ENCODE measurements at regions not wholly inside any gene's neighbourhood (a gene's known extent, or its start where the extent isn't known, plus 50 kb on each side); places are given as distances from the start of the nearest gene placed in this dataset.

DNA sequence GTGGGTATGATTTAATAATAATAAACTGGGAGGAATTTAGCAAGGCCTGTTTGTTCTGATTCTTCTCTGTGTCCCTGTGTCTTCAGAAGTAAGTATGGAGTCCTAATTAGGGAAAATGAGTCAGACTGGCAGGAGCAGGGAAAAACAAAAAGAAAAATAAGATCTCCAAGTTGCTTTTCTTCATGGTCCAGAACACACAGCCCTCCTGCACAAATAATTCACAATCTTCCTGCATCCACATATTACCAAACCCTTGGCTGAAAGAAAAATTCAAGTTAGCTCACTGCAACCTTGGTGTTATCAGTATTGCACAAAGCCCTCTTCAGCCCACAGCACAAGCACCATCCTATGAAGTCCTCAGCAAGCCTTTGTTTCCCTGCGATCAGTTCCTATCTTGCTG lies 142.0 kb upstream of the LAMA2 start:
- H3K27ac Mint-ChIP-seq (ENCODE audit: unreplicated experiment), result no peak overlapping the region
- H3K4me3 Mint-ChIP-seq (ENCODE audit: unreplicated experiment), result no peak overlapping the region
- peaks cover 14% of the 10 kb centered on the region for H3K27me3 Mint-ChIP-seq (ENCODE audit: unreplicated experiment)
- no peaks in the 10 kb centered on the region for H3K36me3 Mint-ChIP-seq (ENCODE audit: unreplicated experiment)
- H3K4me1 Mint-ChIP-seq (ENCODE audit: unreplicated experiment), result no peaks in the 10 kb centered on the region
- no peak for DNase-seq (ENCODE audit: extremely low spot score, unreplicated experiment)
- TF ChIP-seq, protein P1, sequence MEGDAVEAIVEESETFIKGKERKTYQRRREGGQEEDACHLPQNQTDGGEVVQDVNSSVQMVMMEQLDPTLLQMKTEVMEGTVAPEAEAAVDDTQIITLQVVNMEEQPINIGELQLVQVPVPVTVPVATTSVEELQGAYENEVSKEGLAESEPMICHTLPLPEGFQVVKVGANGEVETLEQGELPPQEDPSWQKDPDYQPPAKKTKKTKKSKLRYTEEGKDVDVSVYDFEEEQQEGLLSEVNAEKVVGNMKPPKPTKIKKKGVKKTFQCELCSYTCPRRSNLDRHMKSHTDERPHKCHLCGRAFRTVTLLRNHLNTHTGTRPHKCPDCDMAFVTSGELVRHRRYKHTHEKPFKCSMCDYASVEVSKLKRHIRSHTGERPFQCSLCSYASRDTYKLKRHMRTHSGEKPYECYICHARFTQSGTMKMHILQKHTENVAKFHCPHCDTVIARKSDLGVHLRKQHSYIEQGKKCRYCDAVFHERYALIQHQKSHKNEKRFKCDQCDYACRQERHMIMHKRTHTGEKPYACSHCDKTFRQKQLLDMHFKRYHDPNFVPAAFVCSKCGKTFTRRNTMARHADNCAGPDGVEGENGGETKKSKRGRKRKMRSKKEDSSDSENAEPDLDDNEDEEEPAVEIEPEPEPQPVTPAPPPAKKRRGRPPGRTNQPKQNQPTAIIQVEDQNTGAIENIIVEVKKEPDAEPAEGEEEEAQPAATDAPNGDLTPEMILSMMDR (IDR thresholded peaks at IDR 0.05), result no peak
- H3K9me3 Mint-ChIP-seq (ENCODE audit: unreplicated experiment), result no peaks in the 10 kb centered on the region

DNA sequence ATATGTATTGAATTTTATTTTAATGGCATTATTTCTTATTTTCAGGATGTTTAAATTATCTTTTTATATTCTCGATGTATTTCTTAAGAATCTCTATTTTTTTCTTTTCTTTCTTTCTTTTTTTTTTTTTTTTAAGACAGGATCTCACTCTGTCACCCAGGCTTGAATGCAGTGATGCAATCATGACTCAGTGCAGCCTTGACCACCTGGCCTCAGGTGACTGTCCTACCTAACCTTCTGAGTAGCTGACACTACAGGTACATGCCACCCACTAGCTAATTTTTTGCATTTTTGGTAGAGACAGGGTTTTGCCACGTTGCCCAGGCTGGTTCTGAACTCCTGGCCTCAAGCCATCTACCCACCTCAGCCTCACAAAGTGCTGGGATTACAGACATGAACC lies 143.8 kb upstream of the LAMA2 start:
- H3K4me1 Mint-ChIP-seq (ENCODE audit: unreplicated experiment), result peaks cover 3% of the 10 kb centered on the region
- no peaks in the 10 kb centered on the region for H3K9me3 Mint-ChIP-seq (ENCODE audit: unreplicated experiment)
- no peak for DNase-seq (ENCODE audit: extremely low spot score, unreplicated experiment)
- no peak overlapping the region for H3K4me3 Mint-ChIP-seq (ENCODE audit: unreplicated experiment)
- no peaks in the 10 kb centered on the region for H3K36me3 Mint-ChIP-seq (ENCODE audit: unreplicated experiment)
- TF ChIP-seq, protein P1 (IDR thresholded peaks at IDR 0.05), result no peak
- H3K27me3 Mint-ChIP-seq (ENCODE audit: unreplicated experiment), result peaks cover 23% of the 10 kb centered on the region
- H3K27ac Mint-ChIP-seq (ENCODE audit: unreplicated experiment), result no peak overlapping the region

DNA sequence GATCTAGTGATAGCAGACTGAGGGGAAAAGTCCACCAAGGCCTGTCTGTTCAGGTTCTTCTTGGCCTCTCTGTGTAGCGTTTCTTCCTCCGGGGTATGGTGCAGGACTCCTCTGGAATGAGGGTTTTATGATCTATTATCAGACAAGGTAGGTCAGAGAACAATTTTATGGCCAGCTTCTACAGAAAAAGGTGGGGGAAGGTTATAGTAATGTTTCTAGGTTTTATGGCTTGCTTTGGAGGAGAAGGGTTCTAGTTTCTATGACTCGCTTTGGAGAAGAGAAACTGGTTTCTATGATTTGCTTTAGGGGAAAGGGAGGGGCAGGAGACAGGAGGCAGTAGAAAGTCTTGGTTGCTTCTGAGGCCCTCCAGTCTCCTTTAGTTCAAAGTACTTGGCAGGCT lies 144.8 kb upstream of the LAMA2 start:
- Mint-ChIP-seq H3K9me3 (ENCODE audit: unreplicated experiment) (no peaks in the 10 kb centered on the region), H3K4me1 (ENCODE audit: unreplicated experiment) (peaks cover 3% of the 10 kb centered on the region), H3K27me3 (ENCODE audit: unreplicated experiment) (peaks cover 20% of the 10 kb centered on the region), H3K4me3 (ENCODE audit: unreplicated experiment) (no peak overlapping the region), H3K36me3 (ENCODE audit: unreplicated experiment) (no peaks in the 10 kb centered on the region), H3K27ac (ENCODE audit: unreplicated experiment) (no peak overlapping the region)
- DNase-seq (ENCODE audit: extremely low spot score, unreplicated experiment), result no peak
- TF ChIP-seq, protein P1 (IDR thresholded peaks at IDR 0.05), result no peak

DNA sequence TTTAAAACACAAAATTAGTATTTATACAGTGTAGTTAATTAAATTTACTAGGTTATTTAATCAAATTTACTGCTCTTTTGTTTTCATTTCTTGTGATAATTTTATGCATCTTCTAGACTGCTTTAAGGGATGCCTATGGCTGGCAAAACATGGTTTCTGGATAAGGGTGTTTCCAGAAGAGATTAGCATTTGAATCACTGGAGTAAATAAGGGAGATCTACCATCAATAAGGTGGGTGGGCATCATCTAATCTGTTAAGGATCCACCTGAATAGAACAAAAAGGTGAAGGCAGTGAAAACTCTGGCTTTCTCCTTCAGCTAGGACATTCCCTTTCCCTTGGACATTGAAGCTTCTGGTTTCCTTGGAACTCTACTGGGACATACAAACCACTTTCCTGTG lies 146.2 kb upstream of the LAMA2 start:
- Mint-ChIP-seq H3K4me3 (ENCODE audit: unreplicated experiment) (no peak overlapping the region), H3K27ac (ENCODE audit: unreplicated experiment) (no peak overlapping the region), H3K4me1 (ENCODE audit: unreplicated experiment) (peaks cover 3% of the 10 kb centered on the region), H3K27me3 (ENCODE audit: unreplicated experiment) (peaks cover 16% of the 10 kb centered on the region), H3K36me3 (ENCODE audit: unreplicated experiment) (no peaks in the 10 kb centered on the region), H3K9me3 (ENCODE audit: unreplicated experiment) (no peaks in the 10 kb centered on the region)
- TF ChIP-seq, protein P1 (IDR thresholded peaks at IDR 0.05), result no peak
- DNase-seq (ENCODE audit: extremely low spot score, unreplicated experiment), result no peak

DNA sequence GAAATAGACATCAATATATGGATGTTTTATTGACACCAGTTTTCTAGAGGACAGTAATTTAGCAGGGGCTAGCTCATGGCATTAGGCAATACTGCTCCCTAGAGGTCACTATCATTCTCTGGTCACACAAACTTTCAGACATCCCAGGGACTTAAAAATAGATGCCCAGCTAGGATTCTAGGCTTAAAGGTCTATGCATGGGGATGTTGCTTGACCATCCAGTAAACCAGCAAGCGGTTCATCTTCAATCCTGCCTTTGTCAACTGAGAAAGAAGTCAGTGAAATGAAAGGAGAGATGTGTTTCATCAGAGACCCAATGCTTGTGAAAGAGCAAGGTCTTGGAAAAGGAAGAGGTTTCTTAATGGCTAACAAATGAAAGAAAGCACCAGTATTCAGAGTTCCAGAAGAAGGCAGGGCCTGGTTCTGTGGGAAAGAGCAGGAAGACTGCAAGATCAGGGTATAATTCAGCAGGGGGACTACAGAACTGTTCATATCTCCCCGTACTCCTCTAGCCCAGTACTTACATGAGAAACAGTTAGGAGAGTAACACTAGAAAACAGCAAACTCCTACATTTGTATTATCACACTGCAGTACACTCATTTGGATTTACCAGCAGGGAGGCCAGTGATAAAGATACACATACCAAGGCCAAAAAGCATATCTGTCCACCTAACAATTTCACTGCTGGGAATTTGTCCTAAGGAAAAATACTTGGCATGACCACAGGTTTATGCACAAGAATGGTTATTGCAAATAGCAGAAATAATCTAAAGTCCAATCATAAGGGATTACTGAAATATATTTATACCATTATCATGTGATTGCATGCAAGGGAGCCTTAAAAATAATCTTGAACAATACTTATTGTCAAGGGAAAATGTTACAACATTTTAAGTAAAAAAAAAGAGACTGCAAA lies 151.4 kb upstream of the LAMA2 start:
- Mint-ChIP-seq H3K27ac (ENCODE audit: unreplicated experiment) (no peak overlapping the region), H3K27me3 (ENCODE audit: unreplicated experiment) (peaks cover 20% of the 10 kb centered on the region), H3K9me3 (ENCODE audit: unreplicated experiment) (peaks cover 7% of the 10 kb centered on the region), H3K36me3 (ENCODE audit: unreplicated experiment) (no peaks in the 10 kb centered on the region), H3K4me3 (ENCODE audit: unreplicated experiment) (no peak overlapping the region), H3K4me1 (ENCODE audit: unreplicated experiment) (peaks cover 6% of the 10 kb centered on the region)
- no peak for DNase-seq (ENCODE audit: extremely low spot score, unreplicated experiment)
- TF ChIP-seq, protein P1 (IDR thresholded peaks at IDR 0.05), result peak; percentile 80
